ENCODE measurements at regions not wholly inside any gene's neighbourhood (a gene's known extent, or its start where the extent isn't known, plus 50 kb on each side); places are given as distances from the start of the nearest gene placed in this dataset.
"Not testable (repeated sequence)": the region's sequence is repeated elsewhere in the genome, so short reads cannot be mapped to it uniquely, and the experiment has no call there.

DNA sequence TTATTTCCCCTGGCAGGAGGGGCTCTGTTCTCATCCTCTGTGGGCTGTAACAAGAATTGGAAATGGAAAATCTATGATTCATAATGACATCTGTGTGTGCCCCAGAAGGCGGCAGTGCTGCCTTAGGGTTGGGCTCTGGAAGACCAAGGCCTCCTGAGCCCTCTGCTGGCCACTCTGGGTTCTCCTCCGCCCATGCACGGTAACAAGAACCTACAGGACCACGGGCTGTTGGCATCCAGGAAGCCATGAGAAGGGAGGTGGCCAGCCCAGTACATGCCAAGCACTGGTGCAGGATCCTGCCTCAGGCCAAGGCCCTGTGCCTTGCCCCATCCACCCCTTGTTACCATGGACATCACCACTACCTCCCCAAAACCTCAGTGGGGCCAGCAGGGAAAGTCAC lies 454.2 kb downstream of the TP53TG3F start:
- DNase-seq: peak; percentile 6

DNA sequence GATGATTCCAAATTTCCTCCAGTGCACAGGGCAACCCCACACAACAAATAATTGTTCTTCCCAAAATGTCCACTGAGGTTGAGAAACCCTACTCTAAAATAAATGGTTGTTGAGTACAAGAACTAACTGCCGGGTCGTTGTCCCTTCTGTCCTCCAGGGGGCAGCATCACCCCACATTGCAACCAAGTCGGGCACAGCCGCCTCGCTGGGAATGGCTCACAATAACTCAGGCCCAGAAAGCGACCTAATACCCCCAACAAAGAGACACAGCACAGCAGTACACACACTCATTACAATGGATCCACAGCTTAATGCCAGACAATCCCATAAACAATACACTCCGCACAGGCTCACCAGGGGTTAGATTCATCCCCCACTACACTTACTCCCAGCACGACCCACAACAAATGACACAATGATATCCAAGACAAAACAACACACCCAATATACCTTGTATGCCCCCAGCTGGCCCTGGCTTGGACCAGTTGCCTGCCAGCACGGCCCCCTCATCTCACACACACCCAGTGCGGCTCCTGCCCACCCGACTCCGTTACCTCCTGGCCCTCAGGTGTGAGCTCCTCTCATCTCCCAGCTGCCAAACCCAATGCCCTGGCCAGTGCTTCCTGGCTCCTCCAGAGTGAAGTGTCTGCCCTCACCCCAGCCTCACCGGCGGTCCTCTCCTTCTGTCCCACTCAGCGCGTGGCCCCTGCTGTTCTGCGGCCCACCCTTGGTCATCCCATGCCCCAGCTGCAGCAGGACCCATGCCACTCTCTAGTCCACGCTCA lies 461.5 kb downstream of the TP53TG3F start:
- peak; percentile 3 for DNase-seq

DNA sequence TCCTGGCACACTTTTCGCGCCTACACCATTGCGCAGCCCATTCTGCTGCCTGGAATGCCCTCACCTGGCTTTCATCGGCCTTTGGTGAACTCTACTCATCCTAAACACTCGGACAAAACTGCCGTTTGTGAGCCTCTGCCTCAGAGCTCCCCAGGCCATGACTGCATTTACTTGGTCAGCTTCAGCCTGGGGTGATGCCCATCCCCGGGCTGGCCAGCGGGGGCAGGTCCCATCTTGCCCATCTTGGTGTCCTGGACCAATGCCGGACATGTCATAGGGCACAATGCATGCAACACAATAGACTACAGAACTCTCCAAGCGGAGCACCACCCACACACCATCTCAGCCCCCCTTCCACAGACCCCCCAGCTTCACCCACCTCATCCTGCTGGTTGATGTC lies 463.5 kb downstream of the TP53TG3F start:
- not testable (repeated sequence) for DNase-seq

DNA sequence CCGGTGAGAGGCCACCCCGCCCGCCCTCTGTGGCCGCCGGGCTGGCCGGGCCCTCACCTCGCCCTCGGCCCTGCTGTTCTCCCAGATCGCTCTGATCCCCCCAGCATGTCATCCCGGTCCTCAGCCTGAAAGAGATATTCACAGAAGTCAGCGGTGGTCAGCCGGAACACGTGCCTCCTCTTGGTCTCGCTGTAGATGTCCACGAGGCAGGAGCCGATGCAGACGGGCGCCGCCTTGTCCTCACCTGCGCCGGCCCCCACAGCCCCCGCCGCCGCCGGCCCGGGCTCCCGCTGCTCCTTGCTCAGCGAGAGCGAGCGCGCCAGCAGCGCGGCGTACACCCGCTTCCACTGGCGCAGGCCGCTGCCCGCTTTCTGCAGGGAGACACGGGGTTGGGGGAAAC lies 468.6 kb downstream of the TP53TG3F start:
- DNase-seq: not testable (repeated sequence)

DNA sequence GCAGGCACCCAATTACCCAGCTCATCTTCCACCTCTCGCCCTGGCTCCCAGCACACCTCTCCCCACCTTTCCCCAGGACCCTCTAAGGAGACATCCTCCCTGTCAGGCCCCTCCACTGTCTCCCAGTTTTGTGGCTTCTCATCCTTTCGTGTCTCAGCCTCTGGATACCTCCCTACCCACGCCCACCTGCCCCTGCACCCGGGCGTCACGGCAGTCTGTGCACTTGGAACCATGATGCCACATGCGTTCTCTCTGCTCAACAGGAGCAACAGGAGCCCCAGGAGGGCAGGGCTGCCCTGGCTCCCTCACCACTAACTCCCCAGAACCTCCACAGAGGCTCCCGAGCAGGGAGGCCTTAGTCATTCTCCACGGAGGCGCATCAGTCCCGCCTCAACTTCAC lies 472.8 kb downstream of the TP53TG3F start:
- not testable (repeated sequence) for DNase-seq

DNA sequence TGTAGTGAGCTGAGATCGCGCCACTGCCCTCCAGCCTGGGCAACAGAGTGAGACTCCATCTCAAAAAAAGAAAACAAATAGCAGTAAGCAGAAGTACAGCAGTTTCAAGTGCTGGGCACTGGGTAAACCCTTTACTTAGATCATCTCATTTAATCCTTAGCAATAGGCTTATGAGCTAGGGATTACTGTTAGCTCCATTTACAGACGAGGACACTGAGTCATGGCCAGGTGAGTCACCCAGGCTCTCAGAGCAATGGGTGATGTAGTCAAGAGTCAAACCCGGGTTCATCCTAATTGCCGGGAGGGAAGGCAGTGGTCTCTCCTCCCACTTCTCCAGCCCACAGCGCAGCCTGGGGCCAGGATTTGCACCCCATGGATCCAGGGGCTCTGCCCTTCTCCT lies 473.6 kb downstream of the TP53TG3F start:
- DNase-seq: not testable (repeated sequence)

DNA sequence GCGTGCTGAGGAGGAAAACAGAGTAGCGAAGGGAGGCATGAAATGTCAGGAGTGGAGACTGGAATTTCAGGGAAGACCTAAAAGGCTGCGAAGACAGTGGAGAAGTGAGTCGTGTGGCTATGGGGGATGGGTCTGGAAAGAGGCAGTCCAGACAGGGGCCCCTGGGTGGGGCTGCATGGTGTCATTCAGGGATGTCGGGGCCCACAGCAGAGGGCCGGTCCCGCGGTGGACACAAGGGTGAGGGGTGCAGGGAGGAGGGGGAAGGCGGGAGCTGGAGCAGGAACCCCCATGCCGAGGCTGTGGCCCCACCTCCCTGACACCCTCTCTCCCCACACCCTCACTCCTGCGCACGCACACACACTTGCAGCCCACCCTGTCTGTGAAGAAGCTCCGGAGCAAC lies 476.4 kb downstream of the TP53TG3F start:
- DNase-seq: not testable (repeated sequence)

DNA sequence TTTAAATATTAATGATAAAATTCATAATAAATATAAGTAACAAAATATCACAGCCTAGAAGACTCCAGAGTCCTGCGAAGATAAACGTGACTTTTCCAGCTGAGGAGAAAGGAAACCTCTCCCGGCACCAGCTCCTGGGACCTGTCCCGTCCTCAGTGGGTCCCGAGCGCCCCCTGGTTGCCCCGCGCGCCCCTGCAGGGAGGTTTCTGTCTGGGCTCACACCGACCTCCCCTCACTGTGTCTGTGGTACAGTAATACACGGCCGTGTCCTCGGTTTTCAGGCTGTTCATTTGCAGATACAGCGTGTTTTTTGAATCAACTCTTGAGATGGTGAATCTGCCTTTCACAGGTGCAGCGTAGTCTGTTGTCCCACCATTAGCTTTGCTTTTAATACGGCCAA lies 478.7 kb downstream of the TP53TG3F start:
- not testable (repeated sequence) for DNase-seq

DNA sequence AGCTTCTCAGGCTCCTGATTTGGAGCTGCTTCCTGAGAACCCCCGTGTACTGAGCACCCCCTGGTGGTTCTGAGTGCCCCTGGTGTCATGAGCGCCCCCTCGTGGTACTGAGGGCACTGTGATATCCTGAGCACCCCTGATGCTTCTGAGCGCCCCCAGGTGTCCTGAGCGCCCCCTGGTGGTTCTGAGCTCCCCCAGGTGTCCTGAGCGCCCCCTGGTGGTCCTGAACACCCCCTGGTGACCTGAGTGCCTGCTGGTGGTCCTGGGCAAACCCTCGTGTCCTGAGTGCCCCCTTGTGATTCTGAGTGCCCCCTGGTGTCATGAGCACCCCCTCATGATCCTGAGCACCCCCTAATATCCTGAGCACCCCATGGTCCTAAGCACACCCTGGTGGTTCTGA lies 502.1 kb downstream of the TP53TG3F start:
- not testable (repeated sequence) for DNase-seq

DNA sequence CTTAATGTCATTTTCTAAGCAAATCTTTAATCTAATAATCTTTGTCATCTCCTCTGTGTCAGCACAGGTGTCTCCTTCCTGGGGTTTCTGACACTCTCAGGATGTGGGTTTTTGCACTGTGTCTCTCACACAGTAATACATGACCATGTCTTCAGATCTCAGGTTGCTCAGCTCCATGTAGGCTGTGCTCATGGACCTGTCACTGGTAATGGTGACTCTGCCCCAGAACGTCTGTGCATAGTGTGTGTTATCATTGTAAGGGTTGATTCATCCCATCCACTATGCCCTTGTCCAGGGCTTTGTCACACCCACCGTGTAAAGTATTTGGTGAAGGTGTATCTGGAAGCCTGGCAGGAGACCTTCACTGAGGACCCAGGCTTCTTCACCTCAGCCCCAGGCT lies 506.1 kb downstream of the TP53TG3F start:
- DNase-seq: not testable (repeated sequence)

DNA sequence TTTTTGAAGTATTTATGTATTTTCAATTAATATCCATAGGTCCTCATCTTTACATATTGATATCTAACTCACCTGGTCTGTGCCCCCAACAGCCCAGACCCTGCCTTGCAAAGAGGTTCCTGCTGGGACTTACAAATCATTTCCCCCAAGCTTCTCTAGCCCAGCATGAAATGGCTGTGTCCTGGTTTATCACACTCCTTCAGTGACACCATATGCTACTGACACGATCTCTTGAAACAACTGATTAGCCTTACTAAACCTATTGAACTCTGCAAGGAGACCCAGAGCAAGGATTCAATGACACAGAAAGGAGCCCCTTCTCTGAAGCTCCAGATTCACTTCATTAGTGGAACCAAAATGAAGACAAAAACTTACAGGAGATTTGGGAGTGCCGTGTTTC lies 507.4 kb downstream of the TP53TG3F start:
- DNase-seq: not testable (repeated sequence)

DNA sequence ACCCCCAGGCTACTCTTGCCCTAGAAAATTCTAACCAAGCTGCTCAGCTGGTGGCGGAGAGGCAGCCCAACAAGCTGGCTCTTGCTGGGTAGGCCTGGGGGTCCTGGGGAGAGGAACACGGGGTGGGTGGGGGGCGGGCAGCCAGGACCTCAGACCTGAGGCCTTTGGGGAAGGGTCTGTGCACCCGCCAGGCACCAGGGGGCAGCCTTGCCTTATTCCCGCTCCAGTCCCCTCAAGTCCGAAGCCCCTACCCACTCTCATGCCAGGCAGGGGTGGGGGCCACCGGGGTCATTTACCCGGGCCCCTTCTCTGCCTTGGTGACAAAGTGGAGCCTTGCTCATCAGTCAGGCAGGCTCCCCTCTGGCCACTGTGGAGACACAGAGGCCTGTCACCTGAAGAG lies 515.1 kb downstream of the TP53TG3F start:
- DNase-seq: not testable (repeated sequence)

DNA sequence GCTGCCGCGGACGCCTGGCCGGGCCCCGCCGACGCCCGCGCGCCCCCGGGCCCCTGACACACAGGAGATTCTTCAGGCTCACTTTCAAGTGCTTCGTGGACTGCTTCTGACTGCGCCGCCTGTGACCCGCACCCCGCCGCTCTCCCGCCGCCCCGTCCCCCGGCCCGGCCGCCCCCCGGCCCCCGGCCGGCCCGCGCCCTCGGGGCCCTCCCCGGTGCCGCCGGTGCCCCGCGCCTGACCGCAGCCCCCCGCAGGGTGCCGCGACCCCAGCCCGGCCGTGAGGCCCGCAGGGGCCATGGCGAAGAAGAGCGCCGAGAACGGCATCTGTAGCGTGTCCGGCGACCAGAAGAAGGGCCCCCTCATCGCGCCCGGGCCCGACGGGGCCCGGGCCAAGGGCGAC lies 516.3 kb downstream of the TP53TG3F start:
- DNase-seq: not testable (repeated sequence)

DNA sequence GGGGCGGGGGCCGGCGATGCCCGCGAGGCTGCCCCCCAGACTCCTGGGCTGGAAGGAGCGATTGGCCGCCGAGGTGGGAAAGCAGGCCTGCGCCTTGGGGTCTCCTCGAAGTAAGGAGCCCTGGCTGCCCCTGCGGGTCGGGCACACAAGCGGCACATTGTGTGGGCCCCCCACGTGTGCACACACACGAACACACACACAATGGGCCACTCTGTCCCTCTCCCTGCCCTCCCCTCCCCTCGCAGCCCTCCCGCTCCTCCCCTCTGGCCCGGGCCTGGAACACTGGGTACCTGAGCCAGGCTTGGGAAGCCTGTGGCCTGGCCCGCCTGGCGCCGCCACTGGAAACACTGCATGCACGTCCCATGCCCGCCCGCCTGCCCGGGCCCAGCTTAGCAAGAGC lies 517.1 kb downstream of the TP53TG3F start:
- not testable (repeated sequence) for DNase-seq

DNA sequence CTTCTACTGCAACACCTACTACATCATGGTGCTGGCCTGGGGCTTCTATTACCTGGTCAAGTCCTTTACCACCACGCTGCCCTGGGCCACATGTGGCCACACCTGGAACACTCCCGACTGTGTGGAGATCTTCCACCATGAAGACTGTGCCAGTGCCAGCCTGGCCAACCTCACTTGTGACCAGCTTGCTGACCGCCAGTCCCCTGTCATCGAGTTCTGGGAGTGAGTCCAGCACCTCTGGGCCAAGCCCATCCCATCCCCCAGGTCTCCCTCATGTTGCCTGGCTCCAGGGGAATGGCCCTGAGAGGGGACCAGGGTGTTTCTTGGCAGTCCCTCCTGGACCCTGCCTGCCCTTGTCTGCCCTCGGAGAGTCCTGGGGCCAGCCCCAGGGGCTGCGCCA lies 519.4 kb downstream of the TP53TG3F start:
- DNase-seq: not testable (repeated sequence)

DNA sequence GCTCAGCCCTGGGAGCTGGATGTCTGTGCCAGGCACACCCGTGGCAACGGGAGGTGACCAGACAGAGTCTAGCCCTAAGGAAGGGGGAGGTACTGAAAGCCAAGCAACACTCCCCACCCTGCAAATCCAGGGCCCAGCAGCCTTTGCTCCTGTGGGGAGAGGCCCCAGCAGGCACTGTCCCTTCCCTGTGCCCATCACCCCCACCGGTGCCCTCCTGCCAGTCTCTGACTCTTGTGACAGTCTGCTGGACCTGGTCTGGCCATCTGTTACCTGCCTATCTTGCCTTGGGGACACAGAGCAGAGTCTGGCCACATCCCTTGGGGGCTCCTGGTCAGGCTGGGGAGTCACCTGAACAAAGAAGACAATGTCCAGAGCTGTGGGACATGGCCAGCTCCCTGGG lies 520.2 kb downstream of the TP53TG3F start:
- DNase-seq: not testable (repeated sequence)

DNA sequence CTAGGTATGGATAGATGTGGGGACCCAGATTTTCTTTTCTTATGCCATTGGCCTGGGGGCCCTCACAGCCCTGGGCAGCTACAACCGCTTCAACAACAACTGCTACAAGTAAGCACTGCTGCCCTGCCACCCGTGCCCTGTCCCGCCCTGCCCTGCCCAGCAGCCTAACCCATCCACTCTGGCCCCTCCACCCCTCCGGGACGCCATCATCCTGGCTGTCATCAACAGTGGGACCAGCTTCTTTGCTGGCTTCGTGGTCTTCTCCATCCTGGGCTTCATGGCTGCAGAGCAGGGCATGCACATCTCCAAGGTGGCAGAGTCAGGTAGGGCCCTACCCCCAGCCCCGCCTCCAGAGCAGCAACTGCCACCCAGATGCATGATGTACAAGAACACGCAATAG lies 521.3 kb downstream of the TP53TG3F start:
- not testable (repeated sequence) for DNase-seq

DNA sequence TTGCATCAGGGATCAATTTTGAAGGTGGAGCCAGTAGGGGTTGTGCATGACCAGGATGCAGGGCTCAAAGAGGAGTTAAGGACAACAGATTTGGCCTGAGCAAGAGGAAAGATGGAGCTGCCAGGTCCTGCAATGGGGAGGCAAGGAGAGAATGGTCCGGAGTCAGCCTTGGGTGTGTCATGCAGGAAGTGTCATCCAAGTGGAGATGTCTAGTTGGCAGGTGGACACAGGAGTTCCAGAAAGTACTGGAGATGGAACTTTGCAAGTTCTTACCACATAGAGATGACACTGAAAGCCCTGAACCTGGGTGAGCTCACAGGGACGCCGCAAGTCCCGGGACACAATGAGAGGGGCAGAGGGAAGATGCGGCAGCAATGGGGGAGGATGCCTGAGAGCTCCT lies 525.0 kb downstream of the TP53TG3F start:
- not testable (repeated sequence) for DNase-seq

DNA sequence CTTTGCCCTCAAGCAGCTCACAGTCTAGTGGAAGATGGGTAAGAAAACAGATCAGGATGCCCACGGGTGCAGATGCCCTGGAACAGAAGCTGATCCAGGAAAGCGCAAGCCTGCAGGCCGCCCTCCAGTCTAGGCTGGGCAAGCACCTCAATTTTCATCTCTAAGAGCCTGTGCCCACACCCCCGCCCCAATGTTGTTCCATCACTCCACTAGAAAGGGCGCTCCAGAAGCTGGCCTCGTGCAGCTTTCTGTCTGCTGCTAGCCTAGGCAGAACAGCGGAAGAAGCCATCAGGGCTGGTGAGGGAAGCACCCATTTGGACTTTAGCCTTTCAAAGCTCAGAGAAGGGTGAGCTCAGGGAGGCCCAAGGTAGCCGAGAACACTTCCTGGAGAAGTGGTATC lies 527.1 kb downstream of the TP53TG3F start:
- DNase-seq: not testable (repeated sequence)

DNA sequence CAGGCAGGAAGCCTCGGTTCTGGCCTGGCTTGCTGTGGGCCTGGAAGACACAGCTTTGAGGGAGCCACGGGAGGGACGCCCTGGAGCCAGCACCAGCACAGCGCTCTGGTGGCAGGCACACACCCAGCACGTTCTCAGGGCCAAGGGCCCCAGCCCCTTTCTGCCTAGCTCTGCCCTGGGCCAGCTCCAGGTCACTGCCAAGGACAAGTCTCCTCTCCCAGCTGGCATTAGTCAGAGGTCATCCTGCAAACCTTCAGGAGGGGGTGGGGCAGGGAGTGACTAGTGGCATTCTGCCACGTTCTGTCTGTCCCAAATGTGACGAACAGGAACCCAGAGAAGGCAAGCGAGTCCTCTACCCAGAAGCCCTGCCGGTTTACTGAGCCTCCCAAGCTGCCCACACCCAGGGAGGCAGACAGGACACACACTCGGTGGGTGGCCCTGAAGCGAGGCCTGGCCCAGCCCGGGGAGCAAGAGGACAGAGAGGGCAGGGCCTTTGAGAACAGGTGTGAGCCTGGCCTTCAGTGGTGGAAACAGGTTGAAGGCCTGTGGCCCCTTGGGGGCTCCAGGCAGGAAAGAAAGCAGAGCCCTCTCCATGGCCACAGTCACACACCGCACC lies 528.0 kb downstream of the TP53TG3F start:
- not testable (repeated sequence) for DNase-seq

DNA sequence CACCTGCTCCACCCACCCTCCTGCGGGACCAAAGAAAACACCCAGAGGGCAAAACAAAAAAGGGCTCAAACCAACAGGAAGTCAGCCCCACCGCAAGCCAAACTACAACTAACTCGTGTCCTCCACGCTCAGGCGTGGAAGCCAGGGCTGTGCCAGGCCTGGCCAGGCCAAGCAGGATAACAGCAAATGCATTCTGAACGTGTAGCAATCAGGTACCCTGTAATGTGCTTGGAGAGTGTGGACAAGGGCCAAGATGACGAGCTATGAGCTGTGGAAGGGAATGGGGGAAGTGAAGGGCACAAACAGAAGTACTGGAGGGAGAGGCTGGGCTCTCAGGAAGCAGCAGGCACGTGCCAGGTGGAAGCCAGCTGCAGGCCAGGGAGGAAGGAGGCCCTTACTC lies 528.6 kb downstream of the TP53TG3F start:
- DNase-seq: not testable (repeated sequence)

DNA sequence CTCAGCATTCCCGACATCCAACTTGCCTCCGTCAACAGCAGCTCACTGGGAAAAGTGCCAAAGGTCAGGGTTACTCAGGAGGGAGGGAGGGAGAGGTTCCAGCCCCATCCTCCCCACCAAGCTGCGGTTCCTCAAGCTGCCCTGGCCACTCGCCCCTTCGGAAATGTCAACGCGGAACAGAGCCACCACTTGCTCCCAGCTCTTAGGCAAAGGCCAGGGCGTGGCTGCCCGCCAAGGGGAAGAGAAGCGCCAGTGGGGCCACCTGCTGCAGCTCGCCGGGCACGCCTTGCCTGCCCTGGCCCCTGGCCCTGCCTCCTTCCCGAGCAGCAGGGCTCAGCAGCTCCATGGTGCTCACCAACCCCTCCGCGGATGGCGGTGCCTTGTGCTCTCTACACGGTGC lies 531.1 kb downstream of the TP53TG3F start:
- not testable (repeated sequence) for DNase-seq

DNA sequence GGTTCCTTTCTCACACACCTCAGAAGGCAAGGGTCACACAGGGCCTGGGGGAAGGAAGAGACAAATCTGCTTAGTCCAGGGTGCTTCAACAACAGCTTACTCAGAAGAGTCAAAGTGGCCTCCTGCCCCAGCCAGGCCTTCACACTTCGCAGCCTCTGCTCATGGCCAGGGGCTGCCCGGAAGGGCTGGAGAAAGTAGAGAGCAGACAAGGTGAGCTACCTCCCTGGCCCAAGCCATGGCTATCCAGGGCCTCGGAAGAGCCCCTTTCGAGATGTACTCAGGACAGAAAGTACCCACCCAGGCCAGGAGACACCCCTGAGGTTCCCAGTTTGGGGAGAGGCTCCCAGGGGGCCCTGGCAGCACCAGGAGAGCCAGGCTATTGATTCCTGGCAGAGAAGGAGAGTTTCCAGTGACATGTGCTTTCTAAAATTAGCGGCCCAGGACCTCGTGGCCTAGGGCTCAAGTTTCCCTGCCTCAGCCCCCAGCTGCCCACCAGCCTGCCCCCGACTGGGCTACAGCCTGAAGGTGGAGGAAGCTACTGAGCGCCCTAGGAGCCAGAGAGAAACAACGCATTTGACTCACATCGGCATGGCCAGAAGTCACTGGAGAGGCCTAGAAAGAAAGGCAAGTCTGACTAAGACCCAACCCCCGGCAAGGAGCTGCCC lies 533.2 kb downstream of the TP53TG3F start:
- DNase-seq: not testable (repeated sequence)

DNA sequence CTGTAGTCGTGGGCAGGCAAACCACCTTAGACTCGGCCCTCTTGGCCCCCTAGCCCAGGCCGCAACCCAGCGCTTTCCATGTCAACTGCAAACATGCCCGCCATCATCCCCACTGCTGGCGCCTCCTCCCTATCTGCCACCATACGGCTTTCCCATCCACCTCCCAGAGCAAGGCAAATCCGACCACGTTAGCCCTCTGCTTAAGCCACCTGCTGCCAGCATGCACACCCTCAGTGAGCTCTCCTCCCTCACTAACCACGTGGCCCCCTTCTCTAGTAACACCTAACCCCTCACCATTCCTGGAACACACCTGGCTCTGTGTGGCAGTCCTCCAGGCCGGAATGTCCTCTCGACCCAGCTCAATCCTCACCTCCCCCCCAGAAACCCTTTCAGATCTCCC lies 534.8 kb downstream of the TP53TG3F start:
- not testable (repeated sequence) for DNase-seq

Measured in activated CD4-positive, alpha-beta T cell treated with anti-CD3 and anti-CD28 coated beads for 48 hours (primary cell).